Gastroesophageal sphincter (tissue), 3 donors: ENCODE measurements at regions not wholly inside any gene's neighbourhood (a gene's known extent, or its start where the extent isn't known, plus 50 kb on each side); places are given as distances from the start of the nearest gene placed in this dataset.

Experiments
- CTCF ChIP-seq, 4 experiments: fragments of 200-600 bp in 2 of 4; fragments of 450-650 bp in 2 of 4; sonication (generic) in 1 of 4; IDR thresholded peaks; one replicate each; pipeline ENCODE4 v1.5.1; 2017 to 2019; ENCODE audit warnings: antibody characterized with exemption in 4 of 4, mild to moderate bottlenecking in 2 of 4, moderate library complexity in 2 of 4
- EP300 ChIP-seq: sonication (generic); formaldehyde crosslinking; IDR thresholded peaks from one replicate; pipeline ENCODE4 v1.6.1; 2017; ENCODE audit warnings: antibody characterized with exemption, mild to moderate bottlenecking
- POLR2A ChIP-seq, 2 donors: fragments of 450-650 bp; IDR thresholded peaks; one replicate each; pipeline ENCODE4 v1.6.1; 2017; ENCODE audit warnings: antibody characterized with exemption in 2 of 2, mild to moderate bottlenecking in 2 of 2, moderate library complexity in 1 of 2
- POLR2AphosphoS5 ChIP-seq: sonication (generic); formaldehyde crosslinking; IDR thresholded peaks from one replicate; pipeline ENCODE4 v1.6.1; 2017; ENCODE audit warnings: antibody characterized with exemption

- no peak for TF ChIP-seq EP300
- TF ChIP-seq CTCF (IDR thresholded peaks at IDR 0.05): no peak
- no peak for TF ChIP-seq POLR2A (IDR thresholded peaks at IDR 0.05)
- TF ChIP-seq POLR2AphosphoS5: no peak
Measured at GRCh38 chr1:186749820-186750219, 69.6 kb upstream of the PTGS2 start.
